ENCODE measurements at regions not wholly inside any gene's neighbourhood (a gene's known extent, or its start where the extent isn't known, plus 50 kb on each side); places are given as distances from the start of the nearest gene placed in this dataset.

DNA sequence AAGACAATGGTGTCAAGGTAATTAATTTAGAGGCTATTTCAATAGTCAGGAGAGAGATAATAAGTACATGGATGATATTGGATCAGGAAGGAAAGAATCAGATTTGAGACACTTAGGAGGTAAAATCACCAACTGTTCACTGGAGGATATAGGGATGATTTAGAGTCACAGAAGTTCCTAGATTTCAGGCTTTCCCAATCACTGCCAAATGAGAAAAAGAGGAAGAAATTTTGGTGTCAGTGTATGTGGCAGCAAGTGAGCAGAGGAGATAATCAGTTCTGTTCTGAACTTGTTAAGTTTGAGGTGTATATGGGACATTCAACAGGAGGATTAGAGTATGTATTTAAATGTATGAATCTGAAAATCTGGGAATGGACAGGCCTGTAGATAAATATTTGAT, 640.4 kb downstream of the NR4A2 start:
- H4K5ac ChIP-seq (ENCODE audit: insufficient read length, low read depth, low read length) = no peak overlapping the region
- POLR2A ChIA-PET (ENCODE audit: partially characterized antibody) = no interaction called here
- no peaks in the 10 kb centered on the region for H3K9me3 ChIP-seq (ENCODE audit: insufficient read depth in 2 of 2, low read depth in 1 of 2, low read length in 1 of 2)
- CTCF ChIA-PET (ENCODE audit: partially characterized antibody) = no interaction called here
- H3K27me3 ChIP-seq (replicated peaks in 1 of 4; ENCODE audit: control insufficient read depth in 3 of 4, extremely low read depth in 1 of 4, insufficient read depth in 3 of 4, low read length in 3 of 4) = no peaks in the 10 kb centered on the region
- no peak overlapping the region for H3K14ac ChIP-seq (ENCODE audit: insufficient read length)
- H2AFZ ChIP-seq (ENCODE audit: low read length) = 0 out of 2 replicates have a peak overlapping the region, but pooled peaks have one; percentile 17
- no peaks in the 10 kb centered on the region for H4K20me1 ChIP-seq (replicated peaks in 1 of 2; ENCODE audit: control insufficient read depth in 1 of 2, insufficient read depth in 2 of 2, low read length in 2 of 2)
- H3K23me2 ChIP-seq (ENCODE audit: low read depth, low read length) = no peaks in the 10 kb centered on the region
- H3K36me3 ChIP-seq (ENCODE audit: control insufficient read depth in 2 of 4, insufficient read depth in 4 of 4, low read length in 3 of 4) = no peaks in the 10 kb centered on the region
- no peak overlapping the region for H2BK120ac ChIP-seq (replicated peaks; ENCODE audit: low read depth, low read length)
- H3K27ac ChIP-seq (ENCODE audit: low read depth, low read length) = no peak overlapping the region
- no peak overlapping the region for H3K9ac ChIP-seq (replicated peaks in 1 of 4; ENCODE audit: extremely low read depth in 1 of 4, low read depth in 3 of 4, low read length in 3 of 4)
- no peak overlapping the region for H2BK5ac ChIP-seq (ENCODE audit: low read depth, low read length)
- H3K4ac ChIP-seq (replicated peaks; ENCODE audit: insufficient read length, low read depth, low read length) = no peak overlapping the region
- no peak overlapping the region for H3K56ac ChIP-seq (replicated peaks; ENCODE audit: insufficient read length, low read depth, low read length)
- H3K23ac ChIP-seq (ENCODE audit: insufficient read length) = no peak overlapping the region
- TF ChIP-seq PHF8 (conservative IDR thresholded peaks at IDR 0.05; ENCODE audit: low read depth, low read length) = no peak
- no peak overlapping the region for H4K8ac ChIP-seq (ENCODE audit: extremely low read depth, insufficient read depth, low read length)
- no peak overlapping the region for H3K4me3 ChIP-seq (ENCODE audit: extremely low read depth in 1 of 4, insufficient read depth in 2 of 4, low read depth in 3 of 4, low read length in 4 of 4)
- no peaks in the 10 kb centered on the region for H3K4me1 ChIP-seq (replicated peaks in 1 of 4; ENCODE audit: control insufficient read depth in 3 of 4, insufficient read depth in 4 of 4, low read length in 3 of 4)
- H3K4me2 ChIP-seq (ENCODE audit: insufficient read depth in 1 of 2, low read depth in 2 of 2, low read length in 2 of 2) = no peak overlapping the region
- no peak overlapping the region for H2AK5ac ChIP-seq (ENCODE audit: low read depth, low read length)
- no peak overlapping the region for H2BK12ac ChIP-seq (ENCODE audit: low read depth, low read length)
- no peaks in the 10 kb centered on the region for H3K79me2 ChIP-seq (ENCODE audit: control insufficient read depth in 1 of 2, insufficient read depth in 2 of 2, low read length in 2 of 2)
- no peaks in the 10 kb centered on the region for H3K79me1 ChIP-seq (ENCODE audit: low read depth, low read length)
- H4K91ac ChIP-seq (replicated peaks; ENCODE audit: insufficient read length, low read length) = no peak overlapping the region
- H2BK15ac ChIP-seq (ENCODE audit: low read length) = no peak overlapping the region
- DNase-seq (ENCODE audit: low read depth in 1 of 2, low spot score in 2 of 2) (no peak), FAIRE-seq (no peak)
- no peak overlapping the region for H3K18ac ChIP-seq (ENCODE audit: extremely low read depth, low read length)
- no peak overlapping the region for H2BK20ac ChIP-seq (ENCODE audit: low read length)

All from H1 (cell line).